MM.1S (cell line): ENCODE measurements at regions not wholly inside any gene's neighbourhood (a gene's known extent, or its start where the extent isn't known, plus 50 kb on each side); places are given as distances from the start of the nearest gene placed in this dataset.

Experiments used
- CTCF ChIP-seq: fragments of 300-600 bp; sonication (generic); IDR thresholded peaks from 2 replicates; pipeline ENCODE4 v1.5.1; 2016; ENCODE audit warnings: antibody characterized with exemption, low read length, mixed read lengths
- EZH2 ChIP-seq: fragments of 300-600 bp; sonication (generic); optimal IDR thresholded peaks from 2 replicates; pipeline ENCODE3; 2017; ENCODE audit warnings: low read depth, mild to moderate bottlenecking, antibody characterized with exemption, low read length, mixed read lengths

DNA sequence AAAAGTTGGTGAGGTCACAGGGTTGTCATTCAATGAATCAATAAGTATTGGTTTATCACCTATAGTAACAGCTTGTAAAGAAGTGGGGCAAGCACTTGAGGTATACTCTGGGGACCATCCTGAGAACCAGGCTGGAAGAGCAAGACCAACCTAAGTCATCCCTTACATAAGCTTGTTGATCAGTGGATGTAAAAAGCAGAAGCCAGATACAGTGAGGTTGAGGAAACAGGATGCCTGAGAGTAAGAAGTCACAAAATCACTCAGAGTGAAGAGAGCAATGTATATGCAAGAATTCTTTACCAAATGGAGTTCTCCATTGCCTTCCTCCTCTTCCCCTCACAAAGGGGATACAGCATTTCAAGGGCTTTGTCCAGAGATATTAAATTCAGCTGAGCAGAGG lies 76.3 kb upstream of the PACRGL start:
- TF ChIP-seq EZH2: no peak
- TF ChIP-seq CTCF: no peak
